HT1080 (cell line): ENCODE measurements at regions not wholly inside any gene's neighbourhood (a gene's known extent, or its start where the extent isn't known, plus 50 kb on each side); places are given as distances from the start of the nearest gene placed in this dataset.
"Not testable (repeated sequence)": the region's sequence is repeated elsewhere in the genome, so short reads cannot be mapped to it uniquely, and the experiment has no call there.

ENCODE experiments used
- DNase-seq: peaks from one replicate; pipeline ENCODE4 v3.0.0-alpha.2; 2015; ENCODE audit warnings: low read depth

DNA sequence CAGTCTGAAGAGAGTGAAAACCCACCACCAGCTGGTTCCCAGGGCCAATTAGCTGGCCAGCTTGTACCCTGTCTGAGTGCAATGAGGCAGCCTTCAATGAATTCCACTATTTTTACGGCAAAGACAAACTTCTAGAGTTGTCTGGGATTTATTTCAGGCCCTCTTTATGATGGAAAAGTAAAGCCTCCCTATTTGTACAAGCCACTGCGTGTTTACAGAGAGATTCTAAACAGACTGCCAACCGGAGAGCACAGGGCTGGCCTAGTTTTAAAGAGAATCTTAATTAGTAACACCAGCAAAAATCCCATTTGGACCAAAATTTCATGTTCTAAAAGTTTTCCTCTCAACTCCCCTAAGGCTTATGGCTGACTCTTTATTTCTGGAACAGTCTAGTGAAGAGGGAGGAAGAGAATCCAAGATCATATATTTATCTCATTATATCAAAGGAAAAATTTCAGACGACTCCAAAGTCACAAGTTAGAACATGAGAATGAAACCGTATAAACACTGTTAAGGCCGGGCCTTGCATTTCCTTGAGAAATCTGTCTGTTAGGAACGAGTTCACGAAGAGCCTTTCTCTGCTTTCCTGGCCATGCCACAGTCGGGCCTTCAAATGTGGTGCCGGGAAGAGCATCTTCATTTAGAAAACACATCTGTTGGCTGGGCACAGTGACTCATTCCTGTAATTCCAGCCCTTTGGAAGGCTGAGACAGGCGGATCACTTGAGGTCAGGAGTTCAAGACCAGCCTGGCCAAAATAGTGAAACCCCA lies 724.6 kb upstream of the NRP1 start:
- no peak for DNase-seq

DNA sequence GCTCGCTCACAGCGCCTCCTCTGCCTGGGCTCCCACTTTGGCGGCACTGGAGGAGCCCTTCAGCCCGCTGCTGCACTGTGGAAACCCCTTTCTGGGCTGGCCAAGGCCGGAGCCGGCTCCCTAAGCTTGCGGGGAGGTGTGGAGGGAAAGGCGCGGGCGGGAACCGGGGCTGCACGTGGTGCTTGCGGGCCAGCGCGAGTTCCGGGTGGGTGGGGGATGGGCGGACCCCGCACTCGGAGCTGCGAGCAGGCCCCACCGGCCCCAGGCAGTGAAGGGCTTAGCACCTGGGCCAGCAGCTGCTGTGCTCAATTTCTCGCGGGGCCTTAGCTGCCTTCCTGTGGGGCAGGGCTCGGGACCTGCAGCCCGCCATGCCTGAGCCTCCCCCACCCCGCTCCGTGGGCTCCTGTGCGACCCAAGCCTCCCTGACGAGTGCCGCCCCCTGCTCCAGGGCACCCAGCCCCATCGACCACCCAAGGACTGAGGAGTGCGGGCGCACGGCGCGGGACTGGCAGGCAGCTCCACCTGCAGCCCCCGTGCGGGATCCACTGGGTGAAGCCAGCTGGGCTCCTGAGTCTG lies 721.0 kb upstream of the NRP1 start:
- DNase-seq, result not testable (repeated sequence)

DNA sequence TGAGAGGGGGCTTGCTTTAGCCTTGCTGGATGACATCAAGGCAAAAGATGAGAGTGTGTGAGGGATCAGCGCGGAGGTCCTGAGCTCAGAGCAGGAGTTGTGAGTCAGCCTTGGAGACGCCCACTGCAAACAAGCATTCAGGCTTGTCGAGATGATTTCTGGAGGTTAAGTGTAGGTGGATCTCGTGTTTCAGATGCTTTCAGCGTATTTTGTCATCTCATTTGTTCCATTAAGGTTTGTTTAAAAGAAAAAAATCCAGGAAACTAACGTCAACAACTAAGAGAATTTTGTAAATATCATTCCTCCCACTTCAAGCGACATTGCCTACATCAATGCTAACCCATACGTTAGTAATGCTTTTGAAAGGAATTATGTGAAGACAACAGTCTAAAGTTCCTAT lies 715.4 kb upstream of the NRP1 start:
- DNase-seq, result peak; percentile 57

GRCh38 chr10:34049469-34049868 lies 715.0 kb upstream of the NRP1 start:
- no peak for DNase-seq

DNA sequence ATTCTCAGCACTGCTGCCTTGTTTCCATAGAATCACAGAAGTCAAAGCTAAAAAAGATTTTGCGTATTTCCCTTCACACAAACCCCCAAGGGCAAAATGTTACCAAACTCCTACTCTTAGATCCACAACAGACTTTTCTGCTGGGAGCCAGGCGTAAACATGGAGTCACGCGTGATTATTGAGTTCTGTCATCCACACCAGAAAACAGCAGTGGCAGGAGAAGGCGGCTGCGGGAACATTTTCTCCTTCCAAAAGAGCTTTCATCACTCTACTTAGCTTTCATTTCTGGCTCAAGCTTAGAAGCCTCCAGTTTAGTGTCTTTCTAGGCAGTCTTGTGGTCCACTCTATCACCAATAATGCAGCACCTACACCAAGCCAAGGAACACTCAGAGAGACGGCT lies 712.9 kb upstream of the NRP1 start:
- DNase-seq, result no peak

- no peak for DNase-seq
Observed at GRCh38 chr10:34046506-34047034, 712.1 kb upstream of the NRP1 start.

DNA sequence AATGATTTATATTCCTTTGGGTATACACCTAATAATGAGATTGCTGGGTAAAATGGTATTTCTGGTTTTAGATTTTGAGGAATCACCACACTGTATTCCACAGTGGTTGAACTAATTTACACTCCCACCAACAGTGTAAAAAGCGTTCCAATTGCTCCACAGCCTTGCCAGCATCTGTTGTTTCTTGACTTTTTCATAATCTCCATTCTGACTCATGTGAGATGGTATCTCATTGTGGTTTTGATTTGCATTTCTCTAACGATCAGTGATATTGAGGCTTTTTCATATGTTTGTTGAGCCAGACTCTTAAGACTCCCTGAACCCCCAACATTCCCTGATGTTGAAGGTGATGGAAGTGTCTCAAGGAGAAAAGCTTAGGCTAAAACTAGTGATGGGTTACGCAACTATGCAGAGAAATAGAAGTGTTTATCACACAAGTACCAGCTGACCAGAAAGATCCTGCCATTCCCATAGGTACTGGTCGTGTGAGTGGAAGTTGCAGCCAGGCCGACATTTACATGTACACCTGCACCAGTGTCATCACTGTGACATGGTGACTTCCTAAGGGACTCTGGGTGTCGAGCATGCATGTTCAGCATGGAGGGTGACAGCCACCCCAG lies 711.2 kb upstream of the NRP1 start:
- peak; percentile 32 for DNase-seq

DNA sequence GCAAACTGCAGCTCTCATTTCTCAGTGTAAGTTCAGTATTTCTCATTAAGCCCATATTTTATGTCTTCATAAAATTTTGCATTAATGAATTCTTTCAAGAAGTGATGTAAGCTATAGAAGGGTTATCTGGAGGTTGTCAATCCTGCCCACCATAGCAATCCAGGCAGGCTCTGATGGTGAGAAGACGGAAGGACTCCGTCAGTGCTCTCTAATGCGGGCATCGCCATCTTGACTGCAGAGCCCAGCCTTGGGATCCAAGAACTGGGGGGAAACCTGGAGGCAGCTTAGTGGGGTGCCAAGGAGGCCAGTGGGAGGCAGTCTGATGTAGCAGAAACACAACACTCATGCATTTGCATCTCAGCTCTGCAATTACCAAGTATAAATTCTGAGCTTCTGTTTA lies 707.4 kb upstream of the NRP1 start:
- no peak for DNase-seq

GRCh38 chr10:34037499-34037898 lies 703.0 kb upstream of the NRP1 start:
- no peak for DNase-seq

DNA sequence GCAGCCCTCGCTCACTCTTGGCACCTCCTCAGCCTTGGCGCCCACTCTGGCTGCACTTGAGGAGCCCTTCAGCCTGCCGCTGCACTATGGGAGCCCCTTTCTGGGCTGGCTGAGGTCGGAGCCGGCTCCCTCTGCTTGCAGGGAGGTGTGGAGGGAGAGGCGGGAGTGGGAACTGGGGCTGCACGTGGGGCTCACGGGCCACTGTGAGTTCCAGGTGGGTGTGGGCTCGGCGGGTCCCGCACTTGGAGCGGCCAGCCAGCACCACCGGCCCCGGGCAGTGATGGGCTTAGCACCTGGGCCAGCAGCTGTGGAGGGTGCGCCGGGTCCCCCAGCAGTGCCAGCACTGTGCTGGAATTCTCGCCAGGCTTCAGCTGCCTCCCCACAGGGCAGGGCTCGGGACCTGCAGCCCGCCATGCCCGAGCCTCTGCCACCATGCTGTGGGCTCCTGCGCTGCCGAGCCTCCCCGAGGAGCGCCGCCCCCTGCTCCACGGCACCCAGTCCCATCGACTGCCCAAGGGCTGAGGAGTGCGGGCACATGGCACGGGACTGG lies 700.8 kb upstream of the NRP1 start:
- DNase-seq, result not testable (repeated sequence)

DNA sequence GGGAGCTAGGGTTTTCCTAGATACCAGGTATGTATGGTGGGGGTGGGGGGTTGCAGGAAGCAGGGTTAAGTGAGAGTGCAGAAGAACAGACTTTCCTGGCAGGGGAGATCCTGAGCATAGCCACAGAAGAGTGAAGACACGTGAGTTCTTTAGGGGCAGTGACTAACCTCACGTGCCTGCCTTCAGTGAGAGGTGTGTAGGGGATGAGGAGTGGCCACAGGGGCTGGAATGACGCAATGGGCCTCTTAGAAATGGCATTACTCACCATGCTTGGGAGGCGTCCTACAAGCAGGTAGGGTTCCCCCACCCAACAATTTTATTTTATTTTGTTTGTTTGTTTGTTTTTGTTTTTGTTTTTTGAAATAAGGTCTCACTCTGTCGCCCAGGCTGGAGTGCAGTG lies 698.6 kb upstream of the NRP1 start:
- peak; percentile 73 for DNase-seq

GRCh38 chr10:34032564-34032963 lies 698.1 kb upstream of the NRP1 start:
- DNase-seq, result no peak

GRCh38 chr10:34031400-34031799 lies 696.9 kb upstream of the NRP1 start:
- DNase-seq, result peak; percentile 56

DNA sequence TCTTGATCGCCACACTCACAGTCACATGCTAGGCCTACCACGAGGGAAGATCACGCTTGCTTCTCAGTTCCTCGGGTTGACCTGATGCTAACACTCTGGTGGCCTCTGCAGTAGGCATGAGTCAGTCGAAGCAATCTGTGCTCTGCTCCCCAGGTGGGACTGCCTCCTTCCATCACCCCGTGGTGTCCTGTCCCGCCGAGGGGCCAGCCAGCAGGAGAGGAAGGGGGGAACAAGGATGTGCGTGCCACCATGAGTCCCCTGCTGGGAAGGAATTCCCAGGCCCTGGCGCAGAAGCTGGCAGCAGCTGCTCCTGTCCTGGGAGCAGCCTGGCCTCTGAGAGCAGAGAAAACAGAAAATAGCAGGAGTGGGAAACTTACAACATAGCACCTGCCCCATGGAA lies 695.0 kb upstream of the NRP1 start:
- DNase-seq, result no peak

DNA sequence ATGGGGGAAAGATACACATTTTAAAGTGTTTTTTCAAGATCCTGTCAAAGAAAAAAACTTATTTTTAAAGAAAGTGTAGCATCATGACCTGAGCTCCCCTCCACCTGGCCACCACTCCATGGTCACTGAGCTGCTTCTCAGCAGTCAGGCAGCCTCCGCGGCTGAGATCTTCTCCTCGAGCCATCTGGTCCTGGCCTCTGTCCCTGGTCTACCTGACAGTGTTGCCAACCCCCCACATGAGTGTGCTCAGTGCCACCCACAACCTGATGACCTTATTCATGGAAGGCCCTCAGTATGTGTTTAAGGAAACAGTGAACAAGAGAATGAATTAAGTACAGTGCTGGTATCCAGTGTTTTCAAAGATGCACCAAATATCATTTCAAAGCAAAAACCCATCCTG lies 694.5 kb upstream of the NRP1 start:
- no peak for DNase-seq

DNA sequence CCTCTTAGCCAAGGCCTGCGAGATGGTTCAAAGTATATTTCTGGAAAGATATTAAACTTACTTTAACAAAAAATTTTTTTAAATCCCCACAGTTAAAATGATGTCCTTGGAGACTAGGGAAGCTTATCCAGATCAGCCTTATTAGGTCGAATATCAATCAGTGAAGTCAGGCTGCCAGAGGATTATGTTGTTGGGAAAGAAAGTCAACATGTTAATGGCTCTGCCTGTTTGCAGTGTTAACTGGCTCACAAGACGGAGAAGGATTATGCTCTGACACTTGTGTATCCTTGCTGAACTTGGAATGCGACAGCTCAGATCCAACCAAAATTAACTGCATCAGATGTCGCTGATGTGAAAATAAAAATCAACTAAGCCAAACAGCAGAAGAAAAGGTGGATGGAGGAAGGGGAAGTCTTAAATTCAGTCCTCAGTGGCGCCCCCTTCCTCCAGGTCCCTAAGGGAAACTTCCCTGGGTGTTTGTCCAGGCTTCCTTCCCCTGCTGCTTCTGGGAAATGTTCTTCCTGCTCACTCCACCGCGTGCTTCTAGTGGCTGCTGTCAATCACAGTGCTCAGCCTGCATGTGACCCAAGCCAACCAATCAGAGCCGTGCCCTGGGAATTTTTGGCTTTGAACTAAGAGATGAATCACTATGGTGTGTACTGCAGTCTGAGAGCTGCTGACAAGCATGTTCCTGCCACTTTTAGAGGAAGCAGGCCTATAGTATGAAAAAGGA lies 690.4 kb upstream of the NRP1 start:
- peak; percentile 58 for DNase-seq

DNA sequence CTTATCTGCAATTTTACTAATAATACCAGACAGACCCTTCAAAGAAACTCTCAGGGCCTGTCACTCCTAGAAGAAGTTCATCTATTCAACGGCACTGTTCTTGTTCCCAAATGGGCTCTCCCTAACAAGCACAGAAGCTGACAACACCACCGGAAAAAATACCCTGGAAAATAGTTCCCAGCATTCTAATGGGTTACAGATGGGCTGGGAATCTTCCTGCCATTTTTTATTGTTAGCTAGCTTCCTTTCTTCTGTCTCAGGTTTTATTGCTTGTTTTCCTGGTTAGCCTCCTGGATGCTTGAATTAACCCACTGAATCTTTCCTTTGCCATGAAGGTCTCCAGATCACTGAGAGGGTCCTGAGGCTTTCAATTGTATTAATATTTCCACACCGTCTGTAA lies 689.8 kb upstream of the NRP1 start:
- no peak for DNase-seq

DNA sequence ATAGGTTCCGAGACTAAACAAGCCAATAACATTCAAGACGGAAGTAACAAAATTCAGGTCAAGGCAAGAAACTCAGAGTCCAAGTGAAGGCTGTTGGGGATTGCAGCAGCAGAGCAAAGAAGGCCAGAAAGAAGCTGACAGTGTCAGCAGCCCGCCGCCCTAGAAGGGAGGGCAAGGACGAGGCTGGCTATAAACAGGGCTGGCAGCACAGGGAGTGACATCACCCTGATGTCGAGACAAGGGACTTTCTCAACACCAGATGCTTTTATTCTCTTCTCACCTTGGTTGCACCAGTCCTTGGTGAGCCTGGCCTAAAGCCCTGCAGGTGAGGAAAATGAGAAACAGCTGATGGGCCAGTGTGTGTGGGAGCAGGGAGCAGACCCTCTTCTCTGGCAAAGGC lies 687.7 kb upstream of the NRP1 start:
- no peak for DNase-seq

DNA sequence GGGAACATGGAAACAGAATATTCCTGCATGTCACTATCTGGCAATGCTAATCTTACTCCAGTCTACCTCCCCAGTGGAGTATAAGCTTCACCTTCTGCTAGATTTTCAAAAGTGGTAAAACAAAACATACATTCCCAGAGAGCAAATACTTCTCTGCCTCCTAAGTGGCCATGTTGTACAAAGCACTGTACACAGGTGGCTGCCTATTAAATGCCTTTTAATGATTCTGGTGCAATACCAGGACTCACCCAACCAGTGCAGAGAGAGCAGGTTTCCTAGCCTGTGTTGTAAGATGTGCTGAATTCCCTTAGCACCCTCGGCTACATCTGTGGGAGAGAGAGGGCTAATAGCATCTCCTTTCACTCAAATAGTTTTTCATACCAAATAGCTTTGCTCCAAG lies 684.3 kb upstream of the NRP1 start:
- no peak for DNase-seq

GRCh38 chr10:34018129-34018528 lies 683.7 kb upstream of the NRP1 start:
- DNase-seq, result peak; percentile 57

GRCh38 chr10:34017281-34017680 lies 682.8 kb upstream of the NRP1 start:
- DNase-seq, result no peak

DNA sequence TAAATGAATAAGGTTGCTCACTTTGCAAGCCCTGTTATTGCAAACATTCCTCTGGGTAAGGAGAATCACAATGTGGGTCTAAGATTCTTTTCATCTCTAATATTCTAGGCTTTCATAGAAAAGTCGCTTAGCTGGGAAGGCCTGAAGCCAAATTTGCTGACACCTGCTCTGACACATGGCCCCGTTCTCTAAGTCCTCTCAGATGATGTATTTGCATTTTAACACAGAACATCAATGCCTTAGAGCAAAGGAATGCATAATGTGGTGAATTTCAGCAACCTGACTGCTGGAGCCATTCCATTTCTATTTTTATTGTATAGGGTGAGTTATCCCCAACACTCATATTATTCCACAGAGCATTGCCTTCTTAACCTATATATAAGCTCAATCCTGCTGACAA lies 682.1 kb upstream of the NRP1 start:
- DNase-seq, result no peak
